GM12865 (cell line): ENCODE measurements at regions not wholly inside any gene's neighbourhood (a gene's known extent, or its start where the extent isn't known, plus 50 kb on each side); places are given as distances from the start of the nearest gene placed in this dataset.
A peak's percentile ranks its signal among the peaks of the same experiment; 100 is the strongest.

Source experiments
- DNase-seq: peaks from one replicate; pipeline ENCODE4 v3.0.0; 2010; ENCODE audit warnings: low read depth
- H3K4me3 ChIP-seq: 2 replicates; pipeline ENCODE4 v1.5.1; 2011; ENCODE audit warnings: mild to moderate bottlenecking, low read depth, low read length, control low read depth
- CTCF ChIP-seq: IDR thresholded peaks from 2 replicates; pipeline ENCODE4 v1.5.1; 2011; ENCODE audit warnings: low read length, control low read depth, low read depth, inconsistent platforms; ENCODE audit not compliant: insufficient read depth; ENCODE audit errors: missing control alignments

GRCh38 chr2:217294211-217294610 lies 434.3 kb upstream of the TNP1 start:
- DNase-seq = no peak
- no peak overlapping the region for H3K4me3 ChIP-seq
- TF ChIP-seq CTCF = no peak

- no peak for DNase-seq
- no peak overlapping the region for H3K4me3 ChIP-seq
- TF ChIP-seq CTCF = no peak
Measured at GRCh38 chr2:217293607-217294006, 433.7 kb upstream of the TNP1 start.

GRCh38 chr2:217293046-217293445 lies 433.2 kb upstream of the TNP1 start:
- DNase-seq = peak; percentile 5
- H3K4me3 ChIP-seq = no peak overlapping the region
- TF ChIP-seq CTCF = no peak

- no peak for DNase-seq
- H3K4me3 ChIP-seq = no peak overlapping the region
- no peak for TF ChIP-seq CTCF
Measured at GRCh38 chr2:217291259-217291658, 431.4 kb upstream of the TNP1 start.

GRCh38 chr2:217290467-217290866 lies 430.6 kb upstream of the TNP1 start:
- no peak for TF ChIP-seq CTCF
- H3K4me3 ChIP-seq = no peak overlapping the region
- DNase-seq = no peak

- TF ChIP-seq CTCF = no peak
- no peak overlapping the region for H3K4me3 ChIP-seq
- no peak for DNase-seq
Measured at GRCh38 chr2:217289907-217290280, 430.0 kb upstream of the TNP1 start.

GRCh38 chr2:217289177-217289906 lies 429.5 kb upstream of the TNP1 start:
- no peak overlapping the region for H3K4me3 ChIP-seq
- TF ChIP-seq CTCF = no peak
- DNase-seq = no peak
